ENCODE measurements at regions not wholly inside any gene's neighbourhood (a gene's known extent, or its start where the extent isn't known, plus 50 kb on each side); places are given as distances from the start of the nearest gene placed in this dataset.

DNA sequence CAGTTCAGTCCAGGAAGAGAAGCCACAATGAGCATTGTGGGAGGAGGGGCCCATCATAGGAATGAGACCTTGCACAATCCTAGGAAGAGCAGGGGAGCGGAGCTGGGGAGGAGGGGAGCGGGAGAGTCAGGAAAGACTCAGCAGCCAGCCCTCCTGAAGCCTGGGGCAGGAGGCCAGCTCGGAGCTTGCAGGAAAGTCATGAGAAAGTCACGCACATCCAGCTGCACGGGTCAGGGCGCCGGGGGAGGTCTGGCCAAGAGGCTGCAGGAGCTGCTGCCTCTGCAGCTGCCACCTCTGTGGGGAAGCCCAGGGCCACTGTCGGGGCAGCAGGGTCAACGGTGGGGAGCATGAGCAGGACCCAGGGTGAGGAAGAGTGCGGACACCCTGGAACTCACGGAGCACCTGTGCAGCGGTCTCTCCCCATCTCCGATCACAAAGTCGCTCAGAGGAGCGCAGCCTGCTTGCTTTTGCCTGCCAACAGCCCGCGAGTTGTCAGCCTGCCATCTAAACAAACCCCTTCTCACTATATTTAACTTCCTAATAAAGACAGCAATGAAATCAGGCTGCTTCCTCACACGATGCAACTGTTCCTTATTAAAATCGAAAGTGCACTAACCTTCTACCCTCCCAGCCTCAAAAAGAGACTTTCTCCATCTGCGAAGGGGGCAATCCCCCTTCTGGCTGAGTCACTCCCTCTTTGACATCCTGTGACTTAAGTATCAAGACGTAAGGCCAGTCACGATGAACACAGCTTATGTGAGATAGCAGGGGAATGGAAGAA lies 52.9 kb upstream of the RTL6 start:
- ChIA-PET POLR2A (no interaction called here), CTCF (no interaction called here), SMC1A (ENCODE audit: uncharacterized antibody, unreplicated experiment) (no interaction called here), RAD21 (ENCODE audit: unreplicated experiment) (no interaction called here)
- TF ChIP-seq JUND (IDR thresholded peaks at IDR 0.05; ENCODE audit: low read depth, low read length) (no peak), JUNB (IDR thresholded peaks at IDR 0.05) (peak; percentile 58), IKZF2 (IDR thresholded peaks at IDR 0.05) (no peak), ZBED1 (IDR thresholded peaks at IDR 0.05; ENCODE audit: borderline replicate concordance) (peak; percentile 92; the same call in 1 of the 2 replicates), EED (IDR thresholded peaks at IDR 0.05; ENCODE audit: low read depth) (0 out of 2 replicates have a peak, but pooled peaks have one; percentile 37), RUNX3 (IDR thresholded peaks at IDR 0.05; ENCODE audit: low read length) (peak; percentile 13; the same call in 1 of the 2 replicates), MTA2 (IDR thresholded peaks at IDR 0.05; ENCODE audit: low read depth) (no peak)
- no peak overlapping the region; the same call in 1 of the 2 replicates for H3K4me2 ChIP-seq (ENCODE audit: control insufficient read depth, insufficient read depth)
- no peak overlapping the region for H3K4me3 ChIP-seq
- H3K9me3 ChIP-seq (replicated peaks; ENCODE audit: control insufficient read depth, insufficient read depth, low read length): no peaks in the 10 kb centered on the region
- H4K20me1 ChIP-seq (ENCODE audit: control insufficient read depth, insufficient read depth): no peaks in the 10 kb centered on the region
- H3K79me2 ChIP-seq (ENCODE audit: control insufficient read depth, insufficient read depth, low read length): no peaks in the 10 kb centered on the region
- no peak overlapping the region for H3K9ac ChIP-seq (ENCODE audit: control insufficient read depth, insufficient read depth, low read length)
- no peaks in the 10 kb centered on the region for H3K4me1 ChIP-seq (ENCODE audit: control insufficient read depth, insufficient read depth, low read length)
- H3K27me3 ChIP-seq (replicated peaks in 1 of 2; ENCODE audit: control insufficient read depth in 2 of 2, insufficient read depth in 2 of 2, low read length in 1 of 2): no peaks in the 10 kb centered on the region
- no peak overlapping the region for H3K27ac ChIP-seq (ENCODE audit: control insufficient read depth, insufficient read depth)
- intact Hi-C loops (cut with micrococcal nuclease; ENCODE audit: unreplicated experiment) (no loop called here), in situ Hi-C loops (cut with MboI) (no loop called here)
- ATAC-seq (peak; percentile 79), DNase-seq (ENCODE audit: low read depth, low spot score) (peak; percentile 9), FAIRE-seq (no peak)
- no TSS peak for BruUV-seq (replicated peaks)
- no peaks in the 10 kb centered on the region for H3K36me3 ChIP-seq (ENCODE audit: control insufficient read depth in 2 of 2, insufficient read depth in 2 of 2, low read length in 1 of 2)
- 34% methylated on average over 21 of the region's 22 CpGs for WGBS (ENCODE audit: insufficient coverage, insufficient replicate concordance, low lambda C conversion rate, missing lambda C conversion rate)
- H2AFZ ChIP-seq (ENCODE audit: control insufficient read depth, low read depth, low read length): no peak overlapping the region

DNA sequence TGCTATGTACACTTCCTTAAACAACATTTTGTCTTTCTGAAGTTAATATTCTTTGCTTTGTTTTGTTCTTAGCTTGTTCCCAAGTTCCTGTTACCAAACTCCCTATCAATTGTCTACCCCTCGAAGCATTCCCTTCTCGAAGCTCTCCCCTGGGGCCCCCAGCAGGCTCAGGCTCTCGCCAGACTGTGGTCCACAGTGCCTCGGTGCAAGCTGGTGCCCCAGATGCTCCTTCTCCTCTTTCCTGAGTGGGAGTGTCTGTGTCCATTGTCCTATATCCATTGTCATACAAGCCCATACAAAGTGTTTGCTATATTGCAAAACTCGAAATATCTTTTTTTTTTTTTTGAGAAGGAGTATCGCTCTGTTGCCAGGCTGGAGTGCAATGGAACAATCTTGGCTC lies 51.7 kb upstream of the RTL6 start:
- POLR2A ChIA-PET: interaction anchor here (0.5 kb wide), 1 partner anchor 66 kb away, joined by 8 read pairs; no protein-coding TSS in a partner anchor
- Histone ChIP-seq H3K36me3 (ENCODE audit: control insufficient read depth in 2 of 2, insufficient read depth in 2 of 2, low read length in 1 of 2) (no peaks in the 10 kb centered on the region), H4K20me1 (ENCODE audit: control insufficient read depth, insufficient read depth) (no peaks in the 10 kb centered on the region), H3K4me3 (no peak overlapping the region), H3K27me3 (replicated peaks in 1 of 2; ENCODE audit: control insufficient read depth in 2 of 2, insufficient read depth in 2 of 2, low read length in 1 of 2) (no peaks in the 10 kb centered on the region), H2AFZ (ENCODE audit: control insufficient read depth, low read depth, low read length) (no peak overlapping the region), H3K9ac (ENCODE audit: control insufficient read depth, insufficient read depth, low read length) (no peak overlapping the region), H3K27ac (ENCODE audit: control insufficient read depth, insufficient read depth) (no peak overlapping the region), H3K4me2 (ENCODE audit: control insufficient read depth, insufficient read depth) (no peak overlapping the region), H3K9me3 (replicated peaks; ENCODE audit: control insufficient read depth, insufficient read depth, low read length) (no peaks in the 10 kb centered on the region), H3K4me1 (ENCODE audit: control insufficient read depth, insufficient read depth, low read length) (no peaks in the 10 kb centered on the region), H3K79me2 (ENCODE audit: control insufficient read depth, insufficient read depth, low read length) (no peaks in the 10 kb centered on the region)
- no TSS peak for BruUV-seq (replicated peaks)
- WGBS (ENCODE audit: insufficient coverage, insufficient replicate concordance, low lambda C conversion rate, missing lambda C conversion rate): 62% methylated on average over 6 of the region's 6 CpGs
- DNase-seq (ENCODE audit: low read depth, low spot score) (no peak), FAIRE-seq (no peak), ATAC-seq (no peak)
- SMC1A ChIA-PET (ENCODE audit: uncharacterized antibody, unreplicated experiment): interaction anchor here (1.2 kb wide), 1 partner anchor 37 kb away, joined by 3 read pairs; no protein-coding TSS in a partner anchor
- CTCF ChIA-PET: no interaction called here
- RAD21 ChIA-PET (ENCODE audit: unreplicated experiment): no interaction called here
- intact Hi-C loops (cut with micrococcal nuclease; ENCODE audit: unreplicated experiment): no loop called here
- in situ Hi-C loops (cut with MboI): no loop called here
- TF ChIP-seq, protein P1, sequence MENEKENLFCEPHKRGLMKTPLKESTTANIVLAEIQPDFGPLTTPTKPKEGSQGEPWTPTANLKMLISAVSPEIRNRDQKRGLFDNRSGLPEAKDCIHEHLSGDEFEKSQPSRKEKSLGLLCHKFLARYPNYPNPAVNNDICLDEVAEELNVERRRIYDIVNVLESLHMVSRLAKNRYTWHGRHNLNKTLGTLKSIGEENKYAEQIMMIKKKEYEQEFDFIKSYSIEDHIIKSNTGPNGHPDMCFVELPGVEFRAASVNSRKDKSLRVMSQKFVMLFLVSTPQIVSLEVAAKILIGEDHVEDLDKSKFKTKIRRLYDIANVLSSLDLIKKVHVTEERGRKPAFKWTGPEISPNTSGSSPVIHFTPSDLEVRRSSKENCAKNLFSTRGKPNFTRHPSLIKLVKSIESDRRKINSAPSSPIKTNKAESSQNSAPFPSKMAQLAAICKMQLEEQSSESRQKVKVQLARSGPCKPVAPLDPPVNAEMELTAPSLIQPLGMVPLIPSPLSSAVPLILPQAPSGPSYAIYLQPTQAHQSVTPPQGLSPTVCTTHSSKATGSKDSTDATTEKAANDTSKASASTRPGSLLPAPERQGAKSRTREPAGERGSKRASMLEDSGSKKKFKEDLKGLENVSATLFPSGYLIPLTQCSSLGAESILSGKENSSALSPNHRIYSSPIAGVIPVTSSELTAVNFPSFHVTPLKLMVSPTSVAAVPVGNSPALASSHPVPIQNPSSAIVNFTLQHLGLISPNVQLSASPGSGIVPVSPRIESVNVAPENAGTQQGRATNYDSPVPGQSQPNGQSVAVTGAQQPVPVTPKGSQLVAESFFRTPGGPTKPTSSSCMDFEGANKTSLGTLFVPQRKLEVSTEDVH (IDR thresholded peaks at IDR 0.05; ENCODE audit: low read depth, partially characterized antibody): no peak
- TF ChIP-seq, protein P2, sequence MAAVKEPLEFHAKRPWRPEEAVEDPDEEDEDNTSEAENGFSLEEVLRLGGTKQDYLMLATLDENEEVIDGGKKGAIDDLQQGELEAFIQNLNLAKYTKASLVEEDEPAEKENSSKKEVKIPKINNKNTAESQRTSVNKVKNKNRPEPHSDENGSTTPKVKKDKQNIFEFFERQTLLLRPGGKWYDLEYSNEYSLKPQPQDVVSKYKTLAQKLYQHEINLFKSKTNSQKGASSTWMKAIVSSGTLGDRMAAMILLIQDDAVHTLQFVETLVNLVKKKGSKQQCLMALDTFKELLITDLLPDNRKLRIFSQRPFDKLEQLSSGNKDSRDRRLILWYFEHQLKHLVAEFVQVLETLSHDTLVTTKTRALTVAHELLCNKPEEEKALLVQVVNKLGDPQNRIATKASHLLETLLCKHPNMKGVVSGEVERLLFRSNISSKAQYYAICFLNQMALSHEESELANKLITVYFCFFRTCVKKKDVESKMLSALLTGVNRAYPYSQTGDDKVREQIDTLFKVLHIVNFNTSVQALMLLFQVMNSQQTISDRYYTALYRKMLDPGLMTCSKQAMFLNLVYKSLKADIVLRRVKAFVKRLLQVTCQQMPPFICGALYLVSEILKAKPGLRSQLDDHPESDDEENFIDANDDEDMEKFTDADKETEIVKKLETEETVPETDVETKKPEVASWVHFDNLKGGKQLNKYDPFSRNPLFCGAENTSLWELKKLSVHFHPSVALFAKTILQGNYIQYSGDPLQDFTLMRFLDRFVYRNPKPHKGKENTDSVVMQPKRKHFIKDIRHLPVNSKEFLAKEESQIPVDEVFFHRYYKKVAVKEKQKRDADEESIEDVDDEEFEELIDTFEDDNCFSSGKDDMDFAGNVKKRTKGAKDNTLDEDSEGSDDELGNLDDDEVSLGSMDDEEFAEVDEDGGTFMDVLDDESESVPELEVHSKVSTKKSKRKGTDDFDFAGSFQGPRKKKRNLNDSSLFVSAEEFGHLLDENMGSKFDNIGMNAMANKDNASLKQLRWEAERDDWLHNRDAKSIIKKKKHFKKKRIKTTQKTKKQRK (IDR thresholded peaks at IDR 0.05; ENCODE audit: low read depth, low read length): no peak
- TF ChIP-seq NFIC (IDR thresholded peaks at IDR 0.05; ENCODE audit: low read depth, low read length) (no peak), NRF1 (conservative IDR thresholded peaks at IDR 0.05; ENCODE audit: low read depth, low read length) (no peak), IKZF2 (IDR thresholded peaks at IDR 0.05) (no peak)
